ENCODE measurements at regions not wholly inside any gene's neighbourhood (a gene's known extent, or its start where the extent isn't known, plus 50 kb on each side); places are given as distances from the start of the nearest gene placed in this dataset.

DNA sequence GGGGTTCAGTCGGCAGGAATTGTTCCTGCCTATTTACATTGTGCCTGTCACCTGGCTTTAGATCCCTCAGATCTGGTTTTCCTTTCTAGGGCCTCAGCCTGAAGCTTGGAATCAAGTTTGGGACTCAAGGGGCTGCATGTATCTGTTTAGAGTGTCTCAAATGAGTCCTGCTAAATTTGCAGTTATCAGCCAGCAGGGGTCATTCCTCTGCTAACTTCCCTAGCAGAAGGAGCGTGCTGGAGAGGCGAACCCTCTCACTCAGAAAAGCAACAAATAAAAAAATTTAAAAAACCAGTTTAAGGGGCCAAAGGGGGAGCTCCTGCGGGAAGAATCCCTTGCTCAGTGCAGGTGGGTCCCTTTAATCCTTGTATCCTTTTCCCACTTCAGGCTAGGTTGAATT is 1220.2 kb downstream of the JRKL start:
- Histone ChIP-seq H3K4me1 (no peaks in the 10 kb centered on the region), H3K27ac (no peak overlapping the region), H3K36me3 (no peaks in the 10 kb centered on the region), H3K4me3 (no peak overlapping the region), H3K9me3 (peaks cover 0 to 7% of the 10 kb centered on the region in 2 donors), H3K27me3 (no peaks in the 10 kb centered on the region)
- TF ChIP-seq, protein P1, sequence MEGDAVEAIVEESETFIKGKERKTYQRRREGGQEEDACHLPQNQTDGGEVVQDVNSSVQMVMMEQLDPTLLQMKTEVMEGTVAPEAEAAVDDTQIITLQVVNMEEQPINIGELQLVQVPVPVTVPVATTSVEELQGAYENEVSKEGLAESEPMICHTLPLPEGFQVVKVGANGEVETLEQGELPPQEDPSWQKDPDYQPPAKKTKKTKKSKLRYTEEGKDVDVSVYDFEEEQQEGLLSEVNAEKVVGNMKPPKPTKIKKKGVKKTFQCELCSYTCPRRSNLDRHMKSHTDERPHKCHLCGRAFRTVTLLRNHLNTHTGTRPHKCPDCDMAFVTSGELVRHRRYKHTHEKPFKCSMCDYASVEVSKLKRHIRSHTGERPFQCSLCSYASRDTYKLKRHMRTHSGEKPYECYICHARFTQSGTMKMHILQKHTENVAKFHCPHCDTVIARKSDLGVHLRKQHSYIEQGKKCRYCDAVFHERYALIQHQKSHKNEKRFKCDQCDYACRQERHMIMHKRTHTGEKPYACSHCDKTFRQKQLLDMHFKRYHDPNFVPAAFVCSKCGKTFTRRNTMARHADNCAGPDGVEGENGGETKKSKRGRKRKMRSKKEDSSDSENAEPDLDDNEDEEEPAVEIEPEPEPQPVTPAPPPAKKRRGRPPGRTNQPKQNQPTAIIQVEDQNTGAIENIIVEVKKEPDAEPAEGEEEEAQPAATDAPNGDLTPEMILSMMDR (IDR thresholded peaks at IDR 0.05): no peak
- intact Hi-C loops (cut with DNase I): no loop called here
- DNase-seq (ENCODE audit: low spot score in 2 of 2): no peak

DNA sequence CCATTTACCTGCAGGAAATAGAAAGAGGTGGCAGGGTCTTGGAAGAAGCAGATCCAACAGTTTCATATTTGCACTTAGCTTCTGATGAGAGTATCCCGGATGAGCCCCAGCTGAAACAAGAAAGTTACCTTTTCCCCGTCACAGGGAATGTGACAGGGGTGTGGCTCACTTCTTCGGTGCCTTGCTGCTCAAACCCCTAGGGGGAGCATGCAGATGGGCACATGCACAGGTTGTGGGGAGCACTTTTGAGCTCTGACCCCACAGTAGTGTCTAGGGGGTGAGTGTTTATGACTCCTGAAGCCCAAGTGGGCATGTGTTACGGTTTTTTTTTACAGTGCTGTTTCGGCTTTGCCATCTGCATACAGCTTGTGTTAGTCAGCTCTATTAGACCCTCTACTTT is 1221.0 kb downstream of the JRKL start:
- H3K9me3 ChIP-seq: peaks cover 0 to 7% of the 10 kb centered on the region in 2 donors
- H3K4me3 ChIP-seq: no peak overlapping the region
- intact Hi-C loops (cut with DNase I): no loop called here
- no peak for DNase-seq (ENCODE audit: low spot score in 2 of 2)
- H3K27ac ChIP-seq: no peak overlapping the region
- no peaks in the 10 kb centered on the region for H3K36me3 ChIP-seq
- no peaks in the 10 kb centered on the region for H3K27me3 ChIP-seq
- H3K4me1 ChIP-seq: no peaks in the 10 kb centered on the region
- TF ChIP-seq, protein P1 (IDR thresholded peaks at IDR 0.05): no peak

DNA sequence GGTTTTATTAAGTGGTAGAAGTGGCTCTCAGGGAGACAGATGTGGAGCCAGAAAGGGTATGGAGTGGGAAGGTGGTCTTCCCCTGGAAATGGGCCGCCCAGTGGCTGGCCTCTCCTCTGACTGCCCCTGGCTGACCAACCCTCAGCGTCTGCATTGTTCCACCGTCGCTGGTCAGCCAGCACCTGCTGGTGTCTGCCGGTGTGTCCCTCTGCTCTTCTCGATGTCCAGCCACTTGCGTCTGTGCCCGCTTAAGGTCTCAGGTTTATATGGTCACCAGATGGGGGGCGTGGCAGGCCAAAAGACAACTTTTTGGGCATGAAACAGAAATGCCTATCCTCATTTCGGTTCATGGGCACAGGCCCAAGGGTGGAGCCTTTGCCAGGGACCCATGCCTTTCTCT is 1221.5 kb downstream of the JRKL start:
- intact Hi-C loops (cut with DNase I): no loop called here
- no peak overlapping the region for H3K27ac ChIP-seq

DNA sequence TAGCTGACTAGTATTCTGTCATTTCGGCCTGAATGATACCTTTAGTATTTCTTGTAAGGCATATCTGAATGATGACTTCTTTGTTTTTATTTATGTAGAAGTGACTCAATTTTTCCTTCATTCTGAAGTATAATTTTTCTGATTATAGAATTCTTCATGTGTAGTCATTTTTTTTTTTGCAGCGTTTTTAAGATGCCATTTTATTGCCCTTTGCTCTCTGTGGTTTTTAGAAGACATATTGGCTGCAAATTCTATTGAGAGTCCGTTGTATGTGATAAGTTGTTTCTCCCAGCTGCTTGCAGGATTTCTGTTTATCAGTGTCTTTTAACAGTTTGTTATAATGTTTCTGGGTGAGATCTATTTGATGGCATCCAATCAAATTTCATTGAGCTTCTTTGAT is 1224.8 kb downstream of the JRKL start:
- H3K36me3 ChIP-seq: no peaks in the 10 kb centered on the region
- intact Hi-C loops (cut with DNase I): no loop called here
- no peak overlapping the region for H3K27ac ChIP-seq
- H3K27me3 ChIP-seq: no peaks in the 10 kb centered on the region
- H3K4me3 ChIP-seq: no peak overlapping the region
- H3K9me3 ChIP-seq: peaks cover 0 to 7% of the 10 kb centered on the region in 2 donors
- TF ChIP-seq, protein P1 (IDR thresholded peaks at IDR 0.05): no peak
- H3K4me1 ChIP-seq: no peaks in the 10 kb centered on the region
- DNase-seq (ENCODE audit: low spot score in 2 of 2): no peak

More for the DNA sequence above, 1221.5 kb downstream of the JRKL start:
- Histone ChIP-seq H3K27me3 (no peaks in the 10 kb centered on the region), H3K9me3 (peaks cover 0 to 7% of the 10 kb centered on the region in 2 donors), H3K4me3 (no peak overlapping the region), H3K4me1 (no peaks in the 10 kb centered on the region), H3K36me3 (no peaks in the 10 kb centered on the region)
- TF ChIP-seq, protein P1 (IDR thresholded peaks at IDR 0.05): no peak
- DNase-seq (ENCODE audit: low spot score in 2 of 2): no peak

DNA sequence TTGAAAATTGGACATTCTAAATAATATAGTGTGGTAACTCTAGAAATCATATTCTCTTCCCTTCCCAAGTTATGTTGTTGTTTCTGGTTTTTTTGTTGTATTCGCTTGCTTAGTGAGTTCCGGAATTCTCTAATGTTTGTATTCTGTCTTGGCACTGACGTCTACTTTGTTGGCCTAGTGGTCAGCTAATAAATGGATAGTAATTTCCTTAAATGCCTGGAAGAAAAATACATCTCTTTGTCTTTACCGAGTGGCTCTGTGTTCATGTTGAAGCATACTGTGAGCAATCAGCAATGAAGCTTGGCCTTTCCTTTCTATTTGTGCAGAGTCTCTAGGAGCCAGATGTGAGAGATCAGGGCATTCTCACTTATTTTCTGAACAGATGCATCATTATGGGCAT is 1225.7 kb downstream of the JRKL start:
- no peak for DNase-seq (ENCODE audit: low spot score in 2 of 2)
- TF ChIP-seq, protein P1 (IDR thresholded peaks at IDR 0.05): no peak
- Histone ChIP-seq H3K36me3 (no peaks in the 10 kb centered on the region), H3K4me1 (no peaks in the 10 kb centered on the region), H3K27me3 (no peaks in the 10 kb centered on the region), H3K9me3 (peaks cover 0 to 7% of the 10 kb centered on the region in 2 donors), H3K4me3 (no peak overlapping the region), H3K27ac (no peak overlapping the region)
- intact Hi-C loops (cut with DNase I): no loop called here

DNA sequence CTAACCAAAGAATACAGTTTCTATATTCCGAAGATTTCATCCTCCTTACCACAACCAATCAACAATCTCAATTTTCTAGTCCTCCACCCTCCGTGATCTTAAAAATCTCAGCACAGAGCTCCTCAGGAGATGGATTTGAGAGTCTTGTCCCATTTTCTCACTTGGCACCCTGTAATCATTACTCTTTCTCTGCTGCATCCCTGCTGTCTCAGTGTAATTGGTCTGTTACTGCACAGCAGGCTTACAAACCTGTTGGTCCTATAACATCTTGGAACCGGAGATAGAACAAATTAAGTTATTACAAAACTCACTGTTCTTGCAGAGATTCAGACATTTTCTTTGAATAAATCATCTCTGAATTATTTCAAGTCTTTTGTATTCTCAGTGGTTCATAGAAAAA is 1227.2 kb downstream of the JRKL start:
- Histone ChIP-seq H3K27ac (no peak overlapping the region), H3K4me1 (no peaks in the 10 kb centered on the region), H3K36me3 (no peaks in the 10 kb centered on the region), H3K27me3 (no peaks in the 10 kb centered on the region), H3K9me3 (peaks cover 0 to 7% of the 10 kb centered on the region in 2 donors), H3K4me3 (no peak overlapping the region)
- DNase-seq (ENCODE audit: low spot score in 2 of 2): no peak
- intact Hi-C loops (cut with DNase I): no loop called here
- TF ChIP-seq, protein P1 (IDR thresholded peaks at IDR 0.05): no peak

Data from ascending aorta (tissue), 2 donors.